Fibroblast of lung (primary cell): ENCODE measurements at regions not wholly inside any gene's neighbourhood (a gene's known extent, or its start where the extent isn't known, plus 50 kb on each side); places are given as distances from the start of the nearest gene placed in this dataset.

Experiments used
- EZH2 ChIP-seq: IDR thresholded peaks from 2 replicates; pipeline ENCODE4 v1.5.1; 2012; ENCODE audit warnings: low read length, control low read depth, mild to moderate bottlenecking; ENCODE audit errors: missing control alignments
- TF ChIP-seq, protein P1 (sequence below), 2 donors: IDR thresholded peaks in 1 of 2; conservative IDR thresholded peaks in 1 of 2; 1 replicate in 1 of 2; 2 replicates in 1 of 2; pipeline ENCODE4 v1.5.1; 2011 to 2012; ENCODE audit warnings: low read length in 2 of 2, control low read depth in 1 of 2, inconsistent platforms in 1 of 2, low read depth in 1 of 2, mild to moderate bottlenecking in 1 of 2

DNA sequence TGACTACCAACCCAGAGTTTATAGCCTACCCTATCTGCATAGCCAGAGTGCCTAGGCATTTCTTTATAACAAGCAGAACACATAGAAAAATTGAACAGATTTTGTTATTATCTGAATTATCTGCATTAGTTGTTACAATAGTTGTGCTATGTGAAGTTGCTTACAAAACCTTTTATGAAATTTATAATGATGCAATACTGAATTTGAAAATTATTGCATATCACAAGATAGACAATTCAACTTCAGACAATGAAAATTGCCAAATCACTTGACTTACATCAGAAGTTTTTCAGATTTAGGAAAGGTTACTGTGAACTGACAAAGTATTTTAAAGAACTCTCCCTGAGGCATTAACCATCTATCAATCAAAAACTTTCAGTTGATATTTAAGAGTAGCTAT is 437.9 kb upstream of the PIK3C3 start:
- TF ChIP-seq, protein P1, sequence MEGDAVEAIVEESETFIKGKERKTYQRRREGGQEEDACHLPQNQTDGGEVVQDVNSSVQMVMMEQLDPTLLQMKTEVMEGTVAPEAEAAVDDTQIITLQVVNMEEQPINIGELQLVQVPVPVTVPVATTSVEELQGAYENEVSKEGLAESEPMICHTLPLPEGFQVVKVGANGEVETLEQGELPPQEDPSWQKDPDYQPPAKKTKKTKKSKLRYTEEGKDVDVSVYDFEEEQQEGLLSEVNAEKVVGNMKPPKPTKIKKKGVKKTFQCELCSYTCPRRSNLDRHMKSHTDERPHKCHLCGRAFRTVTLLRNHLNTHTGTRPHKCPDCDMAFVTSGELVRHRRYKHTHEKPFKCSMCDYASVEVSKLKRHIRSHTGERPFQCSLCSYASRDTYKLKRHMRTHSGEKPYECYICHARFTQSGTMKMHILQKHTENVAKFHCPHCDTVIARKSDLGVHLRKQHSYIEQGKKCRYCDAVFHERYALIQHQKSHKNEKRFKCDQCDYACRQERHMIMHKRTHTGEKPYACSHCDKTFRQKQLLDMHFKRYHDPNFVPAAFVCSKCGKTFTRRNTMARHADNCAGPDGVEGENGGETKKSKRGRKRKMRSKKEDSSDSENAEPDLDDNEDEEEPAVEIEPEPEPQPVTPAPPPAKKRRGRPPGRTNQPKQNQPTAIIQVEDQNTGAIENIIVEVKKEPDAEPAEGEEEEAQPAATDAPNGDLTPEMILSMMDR (conservative IDR thresholded peaks at IDR 0.05 in 1 of 2, IDR thresholded peaks at IDR 0.05 in 1 of 2; ENCODE audit: low read depth in 1 of 2, low read length in 2 of 2), result no peak
- no peak for TF ChIP-seq EZH2
